SK-MEL-5 (cell line): ENCODE measurements at regions not wholly inside any gene's neighbourhood (a gene's known extent, or its start where the extent isn't known, plus 50 kb on each side); places are given as distances from the start of the nearest gene placed in this dataset.
"Not testable (repeated sequence)": the region's sequence is repeated elsewhere in the genome, so short reads cannot be mapped to it uniquely, and the experiment has no call there.

Experiments used
- DNase-seq: peaks from one replicate; pipeline ENCODE4 v3.0.0-alpha.2; 2016; ENCODE audit warnings: low read depth, low spot score
- in situ Hi-C: cut with HindIII; loops from 2 replicates; pipeline ENCODE4 v1.10.0; 2016; ENCODE audit warnings: low sequenced_read_pairs, high pct_unique_total_duplicates, low pct_unique_long_range_greater_than_20kb

DNA sequence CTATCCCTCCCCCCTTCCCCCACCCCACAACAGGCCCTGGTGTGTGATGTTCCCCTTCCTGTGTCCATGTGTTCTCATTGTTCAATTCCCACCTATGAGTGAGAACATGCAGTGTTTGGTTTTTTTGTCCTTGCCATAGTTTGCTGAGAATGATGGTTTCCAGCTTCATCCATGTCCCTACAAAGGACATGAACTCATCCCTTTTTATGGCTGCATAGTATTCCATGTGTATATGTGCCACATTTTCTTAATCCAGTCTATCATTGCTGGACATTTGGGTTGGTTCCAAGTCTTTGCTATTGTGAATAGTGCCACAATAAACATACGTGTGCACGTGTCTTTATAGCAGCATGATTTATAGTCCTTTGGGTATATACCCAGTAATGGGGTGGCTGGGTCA lies 52.3 kb upstream of the MAN1A2 start:
- DNase-seq, in situ Hi-C loops: not testable (repeated sequence)

DNA sequence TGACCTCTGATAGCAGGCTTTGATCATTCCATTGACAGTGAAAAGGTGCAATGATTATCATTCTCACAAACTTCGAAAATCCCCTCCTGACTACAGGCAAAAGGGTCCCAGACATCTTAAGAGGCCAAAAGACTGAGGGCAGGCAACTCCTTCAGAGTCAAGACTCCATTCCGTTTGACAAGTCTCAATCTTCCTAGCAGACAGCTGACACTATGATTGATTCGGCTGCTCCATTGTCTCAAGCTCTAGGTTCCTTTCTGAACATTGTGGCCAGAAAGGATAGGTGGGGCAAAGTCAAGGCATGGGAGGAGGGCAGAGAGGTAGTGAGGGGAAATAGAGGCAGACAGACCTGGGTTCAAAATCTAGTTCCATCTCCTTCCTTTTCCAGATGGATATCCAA lies 53.7 kb upstream of the MAN1A2 start:
- in situ Hi-C loops = no loop called here
- no peak for DNase-seq

DNA sequence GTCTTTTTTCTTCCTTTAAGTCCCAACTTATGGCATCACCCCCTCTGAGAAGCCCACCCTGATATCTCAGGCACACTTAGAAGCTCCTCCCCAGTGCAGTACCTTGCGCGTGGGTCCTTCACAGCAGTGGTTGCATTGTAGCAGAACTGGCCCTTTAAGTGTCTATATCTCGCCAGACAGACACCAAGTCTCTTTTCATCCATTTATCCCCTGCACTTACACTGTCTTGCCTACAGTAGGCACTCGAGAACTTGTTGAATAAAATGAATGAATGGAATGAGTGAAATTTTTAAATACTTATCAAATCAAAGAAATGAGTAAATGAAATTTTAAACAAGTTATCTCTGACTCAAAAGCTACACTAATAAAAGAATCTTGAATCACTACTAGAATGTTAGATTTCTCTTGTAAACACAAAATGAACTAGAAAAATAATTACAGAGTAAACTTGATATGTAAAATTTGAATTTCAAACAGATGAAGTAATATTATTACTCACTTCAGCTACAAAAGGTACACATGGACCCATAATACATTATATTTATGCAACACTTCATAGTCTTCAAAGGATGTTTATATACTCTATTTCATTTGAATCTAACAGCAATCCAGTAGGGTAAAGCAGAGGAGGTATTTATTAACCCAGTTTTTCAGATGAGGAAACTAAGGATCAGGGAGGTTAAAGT lies 54.7 kb upstream of the MAN1A2 start:
- peak; percentile 80 for DNase-seq

DNA sequence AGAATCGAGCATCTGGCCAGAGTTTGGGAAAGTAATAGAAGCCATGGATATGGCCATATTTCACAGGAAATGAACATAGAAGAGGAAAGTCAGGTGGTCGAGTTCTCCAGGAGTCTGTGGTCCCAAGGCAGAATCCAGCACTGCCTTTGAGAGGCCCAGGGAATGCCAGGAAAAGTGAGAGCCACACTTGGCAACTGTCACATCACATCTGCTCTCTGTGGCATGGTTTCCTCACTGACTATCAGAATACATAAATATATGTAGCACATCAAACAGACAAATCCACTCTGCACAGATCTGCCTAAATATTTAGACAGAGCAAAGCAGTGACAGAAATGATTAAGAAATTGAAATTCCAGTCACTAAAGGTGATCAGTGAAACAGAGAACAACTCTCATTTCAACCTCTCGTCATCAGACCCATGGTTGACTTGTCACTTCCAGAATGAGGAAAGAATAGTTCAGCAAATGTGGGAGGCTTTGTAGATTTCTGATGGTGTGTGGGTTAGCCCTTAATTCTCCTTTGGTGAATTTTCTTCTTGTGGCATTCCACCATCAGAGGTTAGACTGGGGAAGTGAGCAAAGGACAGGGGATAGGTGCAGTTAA lies 58.8 kb upstream of the MAN1A2 start:
- in situ Hi-C loops = no loop called here

More for the DNA sequence above, 54.7 kb upstream of the MAN1A2 start:
- in situ Hi-C loops = no loop called here

DNA sequence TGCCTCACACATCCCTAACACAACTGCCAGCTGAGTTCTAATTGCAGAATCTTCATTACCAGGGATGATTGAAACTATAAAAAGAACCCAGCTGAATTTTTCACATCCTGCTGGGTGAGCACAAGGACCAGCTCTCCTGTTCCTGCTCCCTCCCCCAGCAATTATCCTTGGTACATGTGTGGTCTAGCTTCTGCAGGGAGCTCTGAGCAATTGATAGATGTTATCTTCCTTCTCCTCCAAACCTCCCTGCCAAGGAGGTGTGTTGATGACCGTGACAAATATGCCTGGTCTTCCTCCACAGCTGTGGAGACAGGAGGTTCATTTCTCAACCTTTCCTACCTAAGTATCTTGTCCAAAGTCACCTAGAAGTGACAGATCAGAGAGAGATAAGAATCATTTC lies 65.3 kb upstream of the MAN1A2 start:
- DNase-seq = no peak
- in situ Hi-C loops = no loop called here

More for the DNA sequence above, 58.8 kb upstream of the MAN1A2 start:
- DNase-seq = no peak

DNA sequence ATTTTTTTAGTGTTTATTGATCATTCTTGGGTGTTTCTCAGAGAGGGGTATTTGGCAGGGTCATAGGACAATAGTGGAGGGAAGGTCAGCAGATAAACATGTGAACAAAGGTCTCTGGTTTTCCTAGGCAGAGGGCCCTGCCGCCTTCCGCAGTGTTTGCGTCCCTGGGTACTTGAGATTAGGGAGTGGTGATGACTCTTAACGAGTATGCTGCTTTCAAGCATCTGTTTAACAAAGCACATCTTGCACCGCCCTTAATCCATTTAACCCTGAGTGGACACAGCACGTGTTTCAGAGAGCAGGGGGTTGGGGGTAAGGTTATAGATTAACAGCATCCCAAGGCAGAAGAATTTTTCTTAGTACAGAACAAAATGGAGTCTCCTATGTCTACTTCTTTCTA lies 67.1 kb upstream of the MAN1A2 start:
- DNase-seq, in situ Hi-C loops: not testable (repeated sequence)

DNA sequence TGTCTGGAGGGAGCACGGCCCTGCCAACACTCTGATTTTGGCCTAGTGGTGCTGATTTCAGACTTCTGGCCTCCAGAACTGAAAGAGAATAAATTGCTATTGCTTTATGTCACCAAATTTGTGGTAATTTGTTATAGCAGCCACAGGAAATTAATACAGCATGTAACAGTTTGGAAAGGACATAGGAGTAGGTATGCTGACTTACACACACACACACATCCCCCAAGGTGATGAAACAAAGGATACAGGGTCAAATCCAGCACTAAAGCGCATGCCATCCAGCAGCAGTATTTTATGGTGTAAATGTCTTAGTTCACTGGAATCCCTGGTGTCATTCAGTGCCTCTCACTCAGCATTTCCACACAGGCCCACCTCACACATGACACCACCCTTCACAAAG lies 72.2 kb upstream of the MAN1A2 start:
- in situ Hi-C loops = loop anchor here (25.0 kb wide), 1 partner anchor 233 kb away; the partner anchor contains the start of gene TTF2
- no peak for DNase-seq

DNA sequence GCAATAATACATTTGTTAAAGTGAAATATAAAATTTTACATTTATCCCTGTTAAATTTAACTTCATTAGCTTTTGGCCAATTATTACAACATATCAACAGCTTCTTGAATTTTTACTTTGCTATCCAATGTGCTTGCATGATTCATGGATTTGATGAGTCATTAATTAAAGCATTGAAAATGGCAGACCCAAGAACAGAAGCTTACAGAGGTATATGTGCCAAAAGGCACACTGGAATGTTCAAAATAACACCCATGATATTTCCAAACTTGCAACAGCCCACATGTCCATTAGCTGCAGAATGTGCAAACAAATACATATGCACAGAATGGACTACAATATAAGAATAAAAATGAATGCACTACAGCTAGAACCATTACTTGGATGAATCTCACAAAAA lies 76.4 kb upstream of the MAN1A2 start:
- no peak for DNase-seq
- in situ Hi-C loops = loop anchor here (25.0 kb wide), 1 partner anchor 229 kb away; the partner anchor contains the start of gene TTF2

DNA sequence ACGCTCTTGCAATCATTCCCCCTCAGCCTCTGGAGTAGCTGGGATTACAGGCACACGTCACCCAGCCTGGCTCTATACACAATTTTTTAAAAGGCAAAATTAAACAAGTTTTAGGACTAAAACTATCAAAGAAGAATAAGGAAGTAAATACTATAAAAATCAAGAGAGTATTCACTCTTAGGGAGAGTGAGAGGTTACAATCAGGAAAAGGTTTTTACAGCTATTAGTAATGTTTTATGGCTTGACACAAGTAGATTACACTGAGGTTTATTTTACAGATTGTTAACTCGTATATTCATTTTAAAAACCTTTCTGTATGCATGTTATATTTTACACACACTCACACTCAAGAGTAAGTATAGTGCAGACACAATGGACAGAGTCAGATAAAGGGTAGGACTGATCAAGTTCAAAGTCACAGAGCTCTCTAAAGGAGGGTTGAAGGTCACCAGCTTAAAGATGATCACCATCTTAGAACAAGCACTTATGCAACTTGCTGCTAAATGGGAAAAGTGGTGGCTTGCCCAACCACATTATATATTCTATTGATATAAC lies 77.9 kb upstream of the MAN1A2 start:
- DNase-seq = no peak
- in situ Hi-C loops = loop anchor here (25.0 kb wide), 1 partner anchor 227 kb away; the partner anchor contains the start of gene TTF2

DNA sequence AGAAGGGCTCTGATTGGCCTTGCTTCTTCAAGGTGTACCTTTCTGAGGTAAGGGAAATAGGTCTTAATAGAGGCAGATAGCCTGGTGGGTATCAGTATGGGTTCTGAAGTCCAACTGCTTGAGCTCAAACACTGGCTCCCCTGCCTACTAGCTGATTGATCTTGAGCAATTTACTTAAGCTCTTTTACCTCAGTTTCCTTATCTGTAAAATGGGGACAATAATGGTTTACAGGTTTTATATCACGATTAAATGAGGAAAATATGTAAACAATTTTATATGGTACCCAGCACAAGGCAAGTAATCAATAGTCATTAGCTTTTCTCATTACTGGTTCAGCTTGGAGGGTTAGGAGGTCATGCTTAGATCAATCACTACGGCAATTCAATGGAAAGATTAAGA lies 75.8 kb upstream of the VTCN1 start:
- in situ Hi-C loops = loop anchor here (25.0 kb wide), 1 partner anchor 224 kb away; the partner anchor contains the start of gene TTF2

DNA sequence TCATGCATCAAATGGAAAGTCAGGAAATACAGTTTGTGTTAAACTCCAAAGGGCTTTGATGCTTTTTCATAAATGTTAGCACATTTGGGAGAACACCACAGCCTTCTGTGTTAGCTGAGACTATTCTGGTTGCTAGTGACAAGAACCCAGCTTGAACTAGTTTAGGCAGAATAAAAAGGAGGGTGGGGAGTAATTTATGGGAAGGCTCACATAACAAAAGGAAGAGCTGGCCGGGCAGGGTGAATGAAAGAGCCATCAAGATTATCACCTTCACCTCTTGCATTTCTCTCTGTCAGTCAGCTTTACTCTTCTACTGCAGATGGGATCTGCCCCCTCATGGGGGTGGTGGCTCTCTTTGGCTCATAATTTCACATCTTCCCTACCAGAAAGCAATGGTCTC lies 75.4 kb upstream of the VTCN1 start:
- DNase-seq = no peak
- in situ Hi-C loops = loop anchor here (25.0 kb wide), 1 partner anchor 224 kb away; the partner anchor contains the start of gene TTF2

More for the DNA sequence above, 75.8 kb upstream of the VTCN1 start:
- no peak for DNase-seq

DNA sequence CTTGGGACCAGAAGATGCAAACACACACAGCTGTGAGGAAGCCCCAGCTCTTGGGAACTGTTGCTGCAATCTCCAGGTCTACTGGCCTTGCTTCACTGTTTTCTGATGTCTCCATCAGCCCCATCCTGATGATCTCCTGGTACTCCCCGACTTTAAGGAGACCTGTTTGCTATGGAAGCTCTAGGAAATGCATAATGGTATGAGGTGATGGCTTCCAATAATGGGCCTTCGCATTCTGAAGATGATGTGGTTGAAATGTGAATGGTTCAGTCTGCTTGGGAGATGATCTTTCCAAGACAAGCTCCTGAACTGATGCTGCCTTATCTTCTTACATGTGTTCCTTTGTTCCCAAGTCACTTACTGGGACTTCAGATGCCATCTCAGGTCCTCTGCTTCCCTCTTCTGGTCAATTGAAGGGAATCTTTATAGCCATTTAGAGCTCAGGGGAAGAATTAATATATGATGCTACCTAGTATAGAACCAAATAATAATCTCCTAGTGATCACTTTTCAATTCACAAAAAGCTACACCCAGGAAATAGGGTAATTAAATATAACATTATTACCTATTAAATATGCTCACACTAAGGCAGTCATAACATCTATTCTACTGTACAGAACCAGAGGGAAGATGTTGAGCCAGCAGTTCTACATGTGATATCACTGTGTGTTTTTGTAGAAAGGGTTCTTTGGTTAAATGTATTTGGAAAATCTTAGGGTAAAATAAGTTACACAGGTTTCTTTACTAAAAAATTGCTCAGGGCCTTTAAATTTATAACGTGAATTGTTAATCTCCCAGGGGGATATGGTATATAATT lies 73.9 kb upstream of the VTCN1 start:
- in situ Hi-C loops = loop anchor here (25.0 kb wide), 1 partner anchor 222 kb away; the partner anchor contains the start of gene TTF2
- DNase-seq = peak; percentile 89

DNA sequence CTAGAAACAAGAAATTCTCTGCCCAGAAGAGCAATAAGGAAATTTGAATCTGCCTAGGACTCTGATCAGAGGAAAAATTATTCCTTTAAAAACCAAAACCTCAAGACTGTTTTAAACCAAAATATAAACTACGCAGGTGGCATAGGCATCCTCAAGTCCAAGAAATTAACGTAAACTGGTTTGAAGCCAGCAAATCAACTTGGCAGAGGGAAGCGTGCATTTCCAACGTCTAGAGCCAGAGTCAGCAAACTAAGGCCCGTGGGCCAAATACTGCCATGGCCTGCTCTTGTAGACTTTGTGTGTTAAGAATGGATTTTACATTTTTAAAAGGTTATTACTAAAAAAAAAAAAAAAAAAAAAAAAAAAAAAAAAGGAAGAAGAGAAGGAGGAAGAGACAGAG lies 67.8 kb upstream of the VTCN1 start:
- in situ Hi-C loops = loop anchor here (25.0 kb wide), 1 partner anchor 216 kb away; the partner anchor contains the start of gene TTF2
- DNase-seq = no peak

DNA sequence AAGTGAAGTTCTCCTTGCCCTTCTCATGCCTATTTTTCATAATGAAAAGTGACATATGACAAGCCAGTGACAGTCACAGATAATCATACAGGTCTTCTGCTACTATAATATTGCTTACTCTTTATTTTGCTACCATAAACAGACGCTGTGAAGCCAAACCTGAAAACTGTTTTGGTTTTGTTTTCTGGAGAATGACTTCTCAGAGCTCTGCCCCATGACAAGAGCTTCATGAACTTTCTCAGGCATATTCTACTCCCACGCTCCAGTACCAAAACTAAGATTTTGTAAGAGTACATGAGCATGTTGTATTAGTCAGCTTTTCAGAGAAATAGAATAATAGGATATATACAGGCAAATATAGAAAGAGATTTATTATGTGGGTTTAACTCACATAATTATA lies 64.3 kb upstream of the VTCN1 start:
- DNase-seq = no peak
- in situ Hi-C loops = loop anchor here (25.0 kb wide), 1 partner anchor 213 kb away; the partner anchor contains the start of gene TTF2

DNA sequence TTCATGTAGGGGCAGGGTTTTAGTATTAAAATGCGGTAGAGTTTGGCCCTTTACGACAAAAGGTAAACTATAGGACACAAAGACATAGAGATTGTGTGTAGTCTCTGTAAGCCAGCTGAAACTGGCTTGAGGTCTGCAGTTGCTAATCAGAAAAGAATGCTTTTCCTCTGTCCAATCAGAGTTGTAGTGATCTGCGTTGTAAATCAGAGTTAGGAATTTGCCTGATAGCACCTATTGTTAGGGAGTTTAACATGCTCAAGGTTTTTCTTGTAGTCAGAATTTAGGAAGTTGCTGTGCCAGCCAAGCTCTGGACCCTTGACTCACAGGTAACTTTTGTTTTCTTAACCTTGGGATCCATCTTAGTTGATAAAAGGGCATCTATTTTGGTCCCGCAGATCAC lies 61.2 kb upstream of the VTCN1 start:
- in situ Hi-C loops = no loop called here
- DNase-seq = no peak

DNA sequence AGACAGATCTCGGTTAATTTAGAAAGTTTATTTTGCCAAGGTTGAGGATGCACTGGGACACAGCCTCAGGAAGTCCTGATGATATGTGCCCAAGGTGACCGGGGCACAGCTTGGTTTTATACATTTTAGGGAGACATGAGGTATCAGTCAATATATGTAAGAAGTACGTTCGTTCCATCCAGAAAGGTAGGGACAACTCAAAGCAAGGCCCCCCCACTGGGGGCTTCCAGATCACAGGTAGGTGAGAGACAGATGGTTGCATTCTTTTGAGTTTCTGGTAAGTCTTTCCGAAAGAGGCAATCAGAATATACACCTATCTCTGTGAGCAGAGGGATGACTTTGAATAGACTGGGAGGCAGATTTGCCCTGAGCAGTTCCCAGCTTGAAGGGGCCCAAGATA lies 60.4 kb upstream of the VTCN1 start:
- in situ Hi-C loops = no loop called here
- DNase-seq = no peak

DNA sequence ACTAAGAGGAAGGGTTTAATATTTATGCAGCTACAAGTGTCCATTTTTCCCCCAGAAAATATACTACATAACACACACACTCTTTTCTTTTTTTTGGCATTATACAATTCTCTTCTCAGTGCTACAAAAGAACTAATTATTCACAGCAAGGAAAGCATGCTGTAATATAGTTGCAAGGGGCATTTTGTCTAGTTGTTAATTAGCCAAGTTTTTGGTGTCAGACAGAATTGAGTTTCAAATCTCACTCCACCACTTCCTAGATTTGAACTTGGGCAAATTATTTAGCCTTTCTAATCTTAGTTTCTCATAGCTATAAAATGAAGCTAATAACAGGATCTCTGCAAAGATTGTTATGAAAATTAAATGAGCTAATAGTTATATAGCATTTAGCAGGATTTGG lies 60.0 kb upstream of the VTCN1 start:
- in situ Hi-C loops = no loop called here

More for the DNA sequence above, 60.0 kb upstream of the VTCN1 start:
- no peak for DNase-seq
